SK-N-SH (cell line): ENCODE measurements at regions not wholly inside any gene's neighbourhood (a gene's known extent, or its start where the extent isn't known, plus 50 kb on each side); places are given as distances from the start of the nearest gene placed in this dataset.

ENCODE experiments used
- CTCF ChIA-PET: fragments of 300-600, 350-600 bp; formaldehyde crosslinking; extraction: SDS; loops from one replicate; lab custom pipeline; 2021; lab: Yijun Ruan, JAX
- POLR2A ChIA-PET: fragments of 350-600 bp; sonication (Branson Sonifier 250); formaldehyde crosslinking; extraction: SDS; loops from one replicate; lab custom pipeline; 2020; ENCODE audit warnings: antibody characterized with exemption, inconsistent platforms; lab: Yijun Ruan, JAX
- DNase-seq: peaks from one replicate; pipeline ENCODE4 v3.0.0; 2012
- H2AFZ ChIP-seq: fragments of 200-600 bp; sonication (generic); 2 replicates; pipeline ENCODE4 v1.8.1; 2016; ENCODE audit warnings: antibody characterized with exemption, mild to moderate bottlenecking, low read depth
- H3F3A ChIP-seq: fragments of 200-600 bp; sonication (generic); replicated peaks from 2 replicates; pipeline ENCODE3; 2016; ENCODE audit warnings: antibody characterized with exemption, mild to moderate bottlenecking; ENCODE audit not compliant: insufficient read depth
- H3K27ac ChIP-seq, 2 experiments: fragments of 200-500 bp in 1 of 2; fragments of 200-600 bp in 1 of 2; sonication (Bioruptor generic) in 1 of 2; sonication (generic), shearing (Covaris generic) in 1 of 2; 2 replicates each; pipeline versions ENCODE4 v1.5.1 to v1.6.1; 2014 to 2016; ENCODE audit warnings: low read depth in 2 of 2, inconsistent platforms in 1 of 2, low read length in 1 of 2, mild to moderate bottlenecking in 1 of 2, mixed read lengths in 1 of 2
- H3K27me3 ChIP-seq: fragments of 200-600 bp; sonication (generic), shearing (Covaris generic); 2 replicates; pipeline ENCODE4 v1.6.1; 2016; ENCODE audit warnings: mixed run types; ENCODE audit not compliant: insufficient read depth
- H3K36me3 ChIP-seq, 2 experiments: fragments of 200-500 bp in 1 of 2; fragments of 200-600 bp in 1 of 2; sonication (Bioruptor generic) in 1 of 2; sonication (generic) in 1 of 2; replicated peaks in 1 of 2; 2 replicates each; pipeline versions ENCODE3 to v1.5.1; 2014 to 2016; ENCODE audit warnings: low read length in 1 of 2, mild to moderate bottlenecking in 1 of 2; ENCODE audit not compliant: insufficient read depth in 2 of 2, control insufficient read depth in 1 of 2
- H3K4me1 ChIP-seq, 2 experiments: fragments of 200-500 bp in 1 of 2; fragments of 200-600 bp in 1 of 2; sonication (Bioruptor generic) in 1 of 2; sonication (generic), shearing (Covaris generic) in 1 of 2; 2 replicates each; pipeline versions ENCODE4 v1.5.1 to v1.6.1; 2014 to 2016; ENCODE audit warnings: low read depth in 1 of 2, low read length in 1 of 2, mixed run types in 1 of 2; ENCODE audit not compliant: insufficient read depth in 2 of 2, control insufficient read depth in 1 of 2
- H3K4me2 ChIP-seq: fragments of 200-600 bp; sonication (generic), shearing (Covaris generic); 2 replicates; pipeline ENCODE4 v1.6.1; 2017; ENCODE audit warnings: mixed run types
- H3K4me3 ChIP-seq, 2 experiments: fragments of 200-500 bp in 1 of 2; fragments of 200-600 bp in 1 of 2; sonication (Bioruptor generic) in 1 of 2; sonication (generic), shearing (Covaris generic) in 1 of 2; 2 replicates each; pipeline versions ENCODE4 v1.5.1 to v1.8.1; 2014 to 2016; ENCODE audit warnings: low read depth in 2 of 2, inconsistent platforms in 1 of 2, low read length in 1 of 2, mild to moderate bottlenecking in 1 of 2, mixed read lengths in 1 of 2, moderate library complexity in 1 of 2
- H3K79me2 ChIP-seq: fragments of 200-600 bp; sonication (generic); 2 replicates; pipeline ENCODE4 v1.8.1; 2017; ENCODE audit warnings: mild to moderate bottlenecking; ENCODE audit not compliant: insufficient read depth
- H3K9ac ChIP-seq: fragments of 200-600 bp; sonication (generic); 2 replicates; pipeline ENCODE4 v1.6.1; 2017; ENCODE audit warnings: mixed run types
- H3K9me2 ChIP-seq: fragments of 200-600 bp; sonication (generic); 2 replicates; pipeline ENCODE4 v1.6.1; 2017; ENCODE audit warnings: mixed run types
- H3K9me3 ChIP-seq: fragments of 200-600 bp; sonication (generic); 2 replicates; pipeline ENCODE4 v1.6.1; 2017; ENCODE audit warnings: mixed run types, mild to moderate bottlenecking, moderate library complexity
- H4K20me1 ChIP-seq: fragments of 200-600 bp; sonication (generic); 2 replicates; pipeline ENCODE4 v1.6.1; 2017; ENCODE audit warnings: mild to moderate bottlenecking, mixed run types; ENCODE audit not compliant: insufficient read depth
- CHD2 ChIP-seq: fragments of 150-350 bp; IDR thresholded peaks from 2 replicates; pipeline ENCODE4 v1.6.1; 2018; ENCODE audit warnings: low read length; ENCODE audit not compliant: partially characterized antibody
- FOXM1 ChIP-seq: IDR thresholded peaks from 2 replicates; pipeline ENCODE4 v1.4.0; 2012; ENCODE audit warnings: low read depth, mild to moderate bottlenecking
- JUND ChIP-seq: IDR thresholded peaks from 2 replicates; pipeline ENCODE4 v1.4.0; 2012
- MEF2A ChIP-seq: IDR thresholded peaks from 2 replicates; pipeline ENCODE4 v1.4.0; 2012; ENCODE audit warnings: low read depth, borderline replicate concordance
- NFIC ChIP-seq: IDR thresholded peaks from 2 replicates; pipeline ENCODE4 v1.4.0; 2012; ENCODE audit warnings: borderline replicate concordance
- RCOR1 ChIP-seq: fragments of 150-350 bp; IDR thresholded peaks from 2 replicates; pipeline ENCODE4 v1.6.1; 2017; ENCODE audit warnings: antibody characterized with exemption, low read length
- RXRA ChIP-seq: IDR thresholded peaks from 2 replicates; pipeline ENCODE4 v1.4.0; 2012; ENCODE audit warnings: low read depth, mild to moderate bottlenecking, borderline replicate concordance
- SMC3 ChIP-seq: IDR thresholded peaks from 2 replicates; pipeline ENCODE4 v1.6.1; 2012; ENCODE audit warnings: low read depth, low read length, improper control_type of control experiment
- TCF12 ChIP-seq: IDR thresholded peaks from 2 replicates; pipeline ENCODE4 v1.4.0; 2012
- YY1 ChIP-seq: IDR thresholded peaks from 2 replicates; pipeline ENCODE4 v1.4.0; 2012; ENCODE audit warnings: low read depth, mild to moderate bottlenecking
- WGBS: methylation state at CpG from one replicate; pipeline ENCODE4 v1.1.6; 2017; ENCODE audit warnings: low lambda C conversion rate; 5-methylcytosine and 5-hydroxymethylcytosine counted together
- TF ChIP-seq, protein P1 (sequence below): IDR thresholded peaks from 2 replicates; pipeline ENCODE4 v1.4.0; 2012; ENCODE audit warnings: low read depth, borderline replicate concordance
- TF ChIP-seq, protein P2 (sequence below): fragments of 200-600 bp; sonication (generic); IDR thresholded peaks from 2 replicates; pipeline ENCODE4 v1.6.1; 2017; ENCODE audit warnings: antibody characterized with exemption, mild to moderate bottlenecking, moderate library complexity
- TF ChIP-seq, protein P3 (sequence below): fragments of 150-350 bp; IDR thresholded peaks from 2 replicates; pipeline ENCODE4 v1.6.1; 2016; ENCODE audit warnings: mild to moderate bottlenecking, low read depth, low read length

DNA sequence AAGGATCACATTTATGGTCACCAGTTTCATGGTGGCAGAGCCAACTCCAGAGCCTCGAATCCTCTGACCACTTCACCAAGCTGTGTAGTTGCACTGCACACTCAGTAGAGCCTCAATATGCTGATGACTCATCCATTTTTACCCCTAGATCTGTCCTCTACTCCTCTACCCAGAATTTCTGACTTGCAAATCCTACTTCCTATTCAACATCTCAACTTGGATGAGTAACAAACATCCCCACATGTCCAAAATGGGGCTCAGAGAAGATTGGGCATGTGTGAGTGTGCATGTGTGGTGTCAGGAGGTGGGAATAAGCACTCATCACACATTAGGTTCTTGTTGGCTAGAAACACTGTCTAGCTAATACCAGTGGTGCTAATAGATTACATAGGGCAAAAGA lies 57.8 kb upstream of the IGFBP2 start:
- Histone ChIP-seq H3K4me3 (no peak overlapping the region), H3K36me3 (no peaks in the 10 kb centered on the region), H2AFZ (no peak overlapping the region), H3K79me2 (no peaks in the 10 kb centered on the region)
- TF ChIP-seq CHD2 (no peak), SMC3 (no peak), NFIC (no peak), MEF2A (no peak), RXRA (no peak), FOXM1 (no peak), JUND (no peak), RCOR1 (no peak), TCF12 (no peak), YY1 (no peak)
- TF ChIP-seq, protein P1, sequence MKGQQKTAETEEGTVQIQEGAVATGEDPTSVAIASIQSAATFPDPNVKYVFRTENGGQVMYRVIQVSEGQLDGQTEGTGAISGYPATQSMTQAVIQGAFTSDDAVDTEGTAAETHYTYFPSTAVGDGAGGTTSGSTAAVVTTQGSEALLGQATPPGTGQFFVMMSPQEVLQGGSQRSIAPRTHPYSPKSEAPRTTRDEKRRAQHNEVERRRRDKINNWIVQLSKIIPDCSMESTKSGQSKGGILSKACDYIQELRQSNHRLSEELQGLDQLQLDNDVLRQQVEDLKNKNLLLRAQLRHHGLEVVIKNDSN, result no peak
- TF ChIP-seq, protein P2, sequence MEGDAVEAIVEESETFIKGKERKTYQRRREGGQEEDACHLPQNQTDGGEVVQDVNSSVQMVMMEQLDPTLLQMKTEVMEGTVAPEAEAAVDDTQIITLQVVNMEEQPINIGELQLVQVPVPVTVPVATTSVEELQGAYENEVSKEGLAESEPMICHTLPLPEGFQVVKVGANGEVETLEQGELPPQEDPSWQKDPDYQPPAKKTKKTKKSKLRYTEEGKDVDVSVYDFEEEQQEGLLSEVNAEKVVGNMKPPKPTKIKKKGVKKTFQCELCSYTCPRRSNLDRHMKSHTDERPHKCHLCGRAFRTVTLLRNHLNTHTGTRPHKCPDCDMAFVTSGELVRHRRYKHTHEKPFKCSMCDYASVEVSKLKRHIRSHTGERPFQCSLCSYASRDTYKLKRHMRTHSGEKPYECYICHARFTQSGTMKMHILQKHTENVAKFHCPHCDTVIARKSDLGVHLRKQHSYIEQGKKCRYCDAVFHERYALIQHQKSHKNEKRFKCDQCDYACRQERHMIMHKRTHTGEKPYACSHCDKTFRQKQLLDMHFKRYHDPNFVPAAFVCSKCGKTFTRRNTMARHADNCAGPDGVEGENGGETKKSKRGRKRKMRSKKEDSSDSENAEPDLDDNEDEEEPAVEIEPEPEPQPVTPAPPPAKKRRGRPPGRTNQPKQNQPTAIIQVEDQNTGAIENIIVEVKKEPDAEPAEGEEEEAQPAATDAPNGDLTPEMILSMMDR, result no peak
- TF ChIP-seq, protein P3, sequence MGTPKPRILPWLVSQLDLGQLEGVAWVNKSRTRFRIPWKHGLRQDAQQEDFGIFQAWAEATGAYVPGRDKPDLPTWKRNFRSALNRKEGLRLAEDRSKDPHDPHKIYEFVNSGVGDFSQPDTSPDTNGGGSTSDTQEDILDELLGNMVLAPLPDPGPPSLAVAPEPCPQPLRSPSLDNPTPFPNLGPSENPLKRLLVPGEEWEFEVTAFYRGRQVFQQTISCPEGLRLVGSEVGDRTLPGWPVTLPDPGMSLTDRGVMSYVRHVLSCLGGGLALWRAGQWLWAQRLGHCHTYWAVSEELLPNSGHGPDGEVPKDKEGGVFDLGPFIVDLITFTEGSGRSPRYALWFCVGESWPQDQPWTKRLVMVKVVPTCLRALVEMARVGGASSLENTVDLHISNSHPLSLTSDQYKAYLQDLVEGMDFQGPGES, result no peak
- TF ChIP-seq, all 33 proteins: peak for 0
- Histone ChIP-seq H3K9me2 (no peaks in the 10 kb centered on the region), H3K4me1 (peaks cover 5 to 23% of the 10 kb centered on the region in 2 experiments; a peak in 3 of 4 replicates), H3K9me3 (no peaks in the 10 kb centered on the region), H3K27ac (no peak overlapping the region), H3F3A (peaks cover 11% of the 10 kb centered on the region), H3K4me2 (no peak overlapping the region), H3K27me3 (no peaks in the 10 kb centered on the region), H3K9ac (no peak overlapping the region), H4K20me1 (no peaks in the 10 kb centered on the region)
- no peak for DNase-seq
- CTCF ChIA-PET, result interaction anchor here (1.1 to 1.3 kb wide), 2 partner anchors 13 to 56 kb away, joined by 3 to 5 read pairs; no protein-coding TSS in a partner anchor
- 64% methylated on average over 1 of the region's 1 CpG for WGBS
- POLR2A ChIA-PET, result no interaction called here

DNA sequence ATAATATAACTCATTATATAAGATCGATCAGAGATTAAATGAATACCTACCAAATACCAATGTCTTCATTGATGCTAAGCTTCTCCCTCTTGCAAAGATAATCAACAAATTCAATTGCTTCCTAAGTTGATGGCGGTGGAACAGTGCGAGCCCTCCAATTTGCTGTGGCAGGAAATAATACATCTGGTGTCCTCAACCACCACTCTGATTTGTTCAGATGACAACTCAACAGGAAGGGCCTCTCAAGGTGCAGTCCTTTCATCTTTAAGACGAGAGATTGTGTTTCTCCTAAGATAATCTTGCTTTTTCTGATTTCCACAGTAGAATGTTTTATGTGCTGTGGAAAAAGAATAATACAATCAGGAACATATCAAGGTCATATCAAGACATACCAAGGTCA lies 56.6 kb upstream of the IGFBP2 start:
- POLR2A ChIA-PET, result interaction anchor here (0.6 kb wide), 1 partner anchor 358 kb away, joined by 3 read pairs; no protein-coding TSS in a partner anchor
- no peaks in the 10 kb centered on the region for H3K9me3 ChIP-seq
- no peak overlapping the region for H2AFZ ChIP-seq

More for the DNA sequence above, 56.6 kb upstream of the IGFBP2 start:
- Histone ChIP-seq H3K9ac (no peak overlapping the region), H3K27ac (no peak overlapping the region), H4K20me1 (no peaks in the 10 kb centered on the region), H3F3A (peaks cover 11% of the 10 kb centered on the region), H3K4me1 (peaks cover 5 to 23% of the 10 kb centered on the region in 2 experiments; a peak in 3 of 4 replicates), H3K79me2 (no peaks in the 10 kb centered on the region), H3K36me3 (no peaks in the 10 kb centered on the region), H3K4me2 (no peak overlapping the region), H3K27me3 (no peaks in the 10 kb centered on the region), H3K9me2 (no peaks in the 10 kb centered on the region), H3K4me3 (no peak overlapping the region)
- DNase-seq, result no peak
- 90% methylated on average over 4 of the region's 4 CpGs for WGBS
- TF ChIP-seq CHD2, result no peak
- no peak for TF ChIP-seq NFIC
- CTCF ChIA-PET, result interaction anchor here (0.9 to 1.3 kb wide), 3 partner anchors 12 to 1136 kb away, joined by 3 to 5 read pairs (median 3); no protein-coding TSS in a partner anchor
